Keratinocyte (primary cell): ENCODE measurements at regions not wholly inside any gene's neighbourhood (a gene's known extent, or its start where the extent isn't known, plus 50 kb on each side); places are given as distances from the start of the nearest gene placed in this dataset.
"Not testable (repeated sequence)": the region's sequence is repeated elsewhere in the genome, so short reads cannot be mapped to it uniquely, and the experiment has no call there.

Source experiments
- DNase-seq: peaks from one replicate; pipeline ENCODE4 v3.0.0-alpha.2; 2011; ENCODE audit warnings: low read depth, missing footprints, low spot score
- FAIRE-seq: peaks from 2 replicates; lab custom pipeline; 2011; peaks lifted over from hg19 to GRCh38; lab: Jason Lieb, UNC
- H2AFZ ChIP-seq: 2 replicates; pipeline ENCODE4 v1.6.0; 2012; ENCODE audit warnings: low read length, control low read depth, inconsistent platforms; ENCODE audit not compliant: control insufficient read depth
- H3K27ac ChIP-seq: 2 replicates; pipeline ENCODE4 v1.5.1; 2011; ENCODE audit warnings: low read length; ENCODE audit not compliant: control insufficient read depth, insufficient read depth
- H3K27me3 ChIP-seq: 3 replicates; pipeline ENCODE4 v1.6.0; 2011; ENCODE audit warnings: low read length; ENCODE audit not compliant: control insufficient read depth, insufficient read depth; ENCODE audit errors: extremely low read depth
- H3K36me3 ChIP-seq, 2 experiments: 2 replicates in 1 of 2; 3 replicates in 1 of 2; pipeline ENCODE4 v1.5.1; 2011; ENCODE audit warnings: low read length in 2 of 2, mild to moderate bottlenecking in 1 of 2; ENCODE audit not compliant: control insufficient read depth in 2 of 2, insufficient read depth in 2 of 2; ENCODE audit errors: extremely low read depth in 1 of 2
- H3K4me1 ChIP-seq: 3 replicates; pipeline ENCODE4 v1.5.1; 2011; ENCODE audit warnings: low read length; ENCODE audit not compliant: control insufficient read depth, insufficient read depth; ENCODE audit errors: extremely low read depth
- H3K4me2 ChIP-seq: 3 replicates; pipeline ENCODE4 v1.6.0; 2011; ENCODE audit warnings: low read depth, low read length; ENCODE audit not compliant: control insufficient read depth, insufficient read depth; ENCODE audit errors: extremely low read depth
- H3K4me3 ChIP-seq, 3 experiments: fragments of 200-600 bp in 1 of 3; sonication (generic) in 1 of 3; 2 replicates in 2 of 3; 3 replicates in 1 of 3; pipeline ENCODE4 v1.5.1; 2011 to 2016; ENCODE audit warnings: low read length in 3 of 3, mild to moderate bottlenecking in 3 of 3, control low read depth in 2 of 3, inconsistent platforms in 1 of 3, low read depth in 1 of 3, mixed read lengths in 1 of 3, mixed run types in 1 of 3, moderate library complexity in 1 of 3; ENCODE audit not compliant: control insufficient read depth in 2 of 3, insufficient read depth in 2 of 3; ENCODE audit errors: extremely low read depth in 1 of 3
- H3K79me2 ChIP-seq: 2 replicates; pipeline ENCODE4 v1.6.0; 2012; ENCODE audit warnings: low read length; ENCODE audit not compliant: control insufficient read depth, insufficient read depth
- H3K9ac ChIP-seq: 3 replicates; pipeline ENCODE4 v1.6.0; 2011; ENCODE audit warnings: low read length; ENCODE audit not compliant: control insufficient read depth, insufficient read depth; ENCODE audit errors: extremely low read depth
- H3K9me1 ChIP-seq: 3 replicates; pipeline ENCODE4 v1.6.0; 2011; ENCODE audit warnings: low read length; ENCODE audit not compliant: control insufficient read depth, insufficient read depth; ENCODE audit errors: extremely low read depth
- H3K9me3 ChIP-seq: 2 replicates; pipeline ENCODE4 v1.5.1; 2012; ENCODE audit warnings: low read depth, low read length; ENCODE audit not compliant: control insufficient read depth
- H4K20me1 ChIP-seq: 3 replicates; pipeline ENCODE4 v1.6.0; 2011; ENCODE audit warnings: low read length; ENCODE audit not compliant: control insufficient read depth, insufficient read depth; ENCODE audit errors: extremely low read depth
- EZH2 ChIP-seq: IDR thresholded peaks from one replicate; pipeline ENCODE4 v1.6.1; 2012; ENCODE audit warnings: inconsistent platforms, mild to moderate bottlenecking, low read length, moderate library complexity
- dilution Hi-C: fragments of 300-500 bp; cut with MboI; formaldehyde crosslinking; loops from one replicate; pipeline ENCODE4 v1.7.0; 2020; ENCODE audit warnings: low sequenced_read_pairs; ENCODE audit not compliant: extremely low pct_ligation_motif_present
- TF ChIP-seq, protein P1 (sequence below), 3 experiments: IDR thresholded peaks in 1 of 3; conservative IDR thresholded peaks in 1 of 3; optimal IDR thresholded peaks in 1 of 3; 2 replicates in 2 of 3; 3 replicates in 1 of 3; pipeline versions ENCODE3 to v1.5.1; 2011; ENCODE audit warnings: low read length in 3 of 3, mild to moderate bottlenecking in 3 of 3, moderate library complexity in 2 of 3, control low read depth in 1 of 3, inconsistent platforms in 1 of 3; ENCODE audit not compliant: insufficient read depth in 2 of 3; ENCODE audit errors: extremely low read depth in 1 of 3

DNA sequence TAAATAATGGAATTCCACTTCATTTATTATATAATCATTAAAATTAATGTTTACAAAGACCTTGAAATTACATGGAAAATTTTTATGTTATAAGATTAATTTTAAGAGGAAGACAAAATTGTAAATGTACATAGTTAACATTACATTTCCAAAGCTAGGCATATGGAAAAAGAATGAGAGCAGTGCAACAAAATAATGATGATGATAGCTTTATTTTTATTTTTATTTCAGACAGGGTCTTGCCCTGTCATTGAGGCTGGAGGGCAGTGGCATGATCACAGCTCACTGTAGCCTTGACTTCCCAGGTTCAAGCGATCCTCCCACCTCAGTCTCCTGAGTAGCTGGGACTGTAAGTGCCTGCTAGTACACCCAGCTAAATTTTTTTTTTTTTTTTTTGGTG, 61.2 kb upstream of the ZCCHC2 start:
- H3K79me2 ChIP-seq: no peaks in the 10 kb centered on the region
- H3K4me1 ChIP-seq: no peaks in the 10 kb centered on the region
- dilution Hi-C loops: no loop called here
- FAIRE-seq (no peak), DNase-seq (no peak)
- no peaks in the 10 kb centered on the region for H3K9me1 ChIP-seq
- no peaks in the 10 kb centered on the region for H3K9me3 ChIP-seq
- H3K4me2 ChIP-seq: no peak overlapping the region
- H3K4me3 ChIP-seq: no peak overlapping the region
- no peaks in the 10 kb centered on the region for H3K27me3 ChIP-seq
- H2AFZ ChIP-seq: no peak overlapping the region
- H4K20me1 ChIP-seq: no peaks in the 10 kb centered on the region
- no peaks in the 10 kb centered on the region for H3K36me3 ChIP-seq
- TF ChIP-seq, protein P1, sequence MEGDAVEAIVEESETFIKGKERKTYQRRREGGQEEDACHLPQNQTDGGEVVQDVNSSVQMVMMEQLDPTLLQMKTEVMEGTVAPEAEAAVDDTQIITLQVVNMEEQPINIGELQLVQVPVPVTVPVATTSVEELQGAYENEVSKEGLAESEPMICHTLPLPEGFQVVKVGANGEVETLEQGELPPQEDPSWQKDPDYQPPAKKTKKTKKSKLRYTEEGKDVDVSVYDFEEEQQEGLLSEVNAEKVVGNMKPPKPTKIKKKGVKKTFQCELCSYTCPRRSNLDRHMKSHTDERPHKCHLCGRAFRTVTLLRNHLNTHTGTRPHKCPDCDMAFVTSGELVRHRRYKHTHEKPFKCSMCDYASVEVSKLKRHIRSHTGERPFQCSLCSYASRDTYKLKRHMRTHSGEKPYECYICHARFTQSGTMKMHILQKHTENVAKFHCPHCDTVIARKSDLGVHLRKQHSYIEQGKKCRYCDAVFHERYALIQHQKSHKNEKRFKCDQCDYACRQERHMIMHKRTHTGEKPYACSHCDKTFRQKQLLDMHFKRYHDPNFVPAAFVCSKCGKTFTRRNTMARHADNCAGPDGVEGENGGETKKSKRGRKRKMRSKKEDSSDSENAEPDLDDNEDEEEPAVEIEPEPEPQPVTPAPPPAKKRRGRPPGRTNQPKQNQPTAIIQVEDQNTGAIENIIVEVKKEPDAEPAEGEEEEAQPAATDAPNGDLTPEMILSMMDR (optimal IDR thresholded peaks at IDR 0.05 in 1 of 3, IDR thresholded peaks at IDR 0.05 in 1 of 3, conservative IDR thresholded peaks at IDR 0.05 in 1 of 3; ENCODE audit: extremely low read depth in 1 of 3, insufficient read depth in 2 of 3, low read length in 3 of 3): no peak
- no peak for TF ChIP-seq EZH2
- no peak overlapping the region for H3K27ac ChIP-seq
- H3K9ac ChIP-seq: no peak overlapping the region

DNA sequence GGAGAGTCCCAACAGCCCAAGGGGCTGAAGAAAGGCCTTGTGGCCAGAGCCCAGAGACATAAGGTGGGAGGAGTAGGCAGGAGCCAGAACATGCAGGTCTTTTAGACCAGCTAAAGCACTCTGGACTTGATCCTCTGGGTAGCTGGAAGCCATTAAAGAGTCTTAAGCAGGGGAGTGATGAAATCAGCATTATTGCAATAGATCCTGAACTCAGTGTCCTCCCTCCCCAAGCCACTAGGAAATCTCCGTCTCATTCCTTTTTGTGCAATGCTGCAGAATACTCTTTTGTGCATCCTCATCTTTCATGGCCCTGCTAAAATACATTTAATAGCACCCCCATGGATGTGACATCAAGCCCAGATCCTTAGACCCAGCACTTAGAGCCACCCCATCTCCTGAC, 58.6 kb upstream of the ZCCHC2 start:
- no peaks in the 10 kb centered on the region for H3K9me3 ChIP-seq
- no peak overlapping the region for H3K4me2 ChIP-seq
- DNase-seq (no peak), FAIRE-seq (no peak)
- no peak overlapping the region for H3K9ac ChIP-seq
- H4K20me1 ChIP-seq: no peaks in the 10 kb centered on the region
- dilution Hi-C loops: no loop called here
- H3K79me2 ChIP-seq: no peaks in the 10 kb centered on the region
- no peaks in the 10 kb centered on the region for H3K4me1 ChIP-seq
- no peak overlapping the region for H3K4me3 ChIP-seq
- H3K36me3 ChIP-seq: no peaks in the 10 kb centered on the region
- no peak overlapping the region for H3K27ac ChIP-seq
- no peaks in the 10 kb centered on the region for H3K27me3 ChIP-seq
- H2AFZ ChIP-seq: no peak overlapping the region
- TF ChIP-seq, protein P1 (optimal IDR thresholded peaks at IDR 0.05 in 1 of 3, IDR thresholded peaks at IDR 0.05 in 1 of 3, conservative IDR thresholded peaks at IDR 0.05 in 1 of 3; ENCODE audit: extremely low read depth in 1 of 3, insufficient read depth in 2 of 3, low read length in 3 of 3): no peak
- TF ChIP-seq EZH2: no peak
- no peaks in the 10 kb centered on the region for H3K9me1 ChIP-seq

DNA sequence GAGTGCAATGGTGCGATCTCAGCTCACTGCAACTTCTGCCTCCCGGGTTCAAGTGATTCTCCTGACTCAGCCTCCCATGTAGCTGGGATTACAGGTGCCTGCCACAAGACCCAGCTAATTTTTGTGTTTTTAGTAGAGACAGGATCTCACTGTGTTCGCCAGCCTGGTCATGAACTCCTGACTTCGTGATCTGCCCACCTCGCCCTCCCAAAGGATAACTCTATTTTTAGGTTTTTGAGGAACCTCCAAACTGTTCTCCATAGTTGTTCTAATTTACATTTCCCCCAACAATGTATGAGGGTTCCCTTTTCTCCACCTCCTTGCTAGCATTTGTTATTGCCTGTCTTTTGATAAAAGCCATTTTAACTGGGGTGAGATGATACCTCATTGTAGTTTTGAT, 53.7 kb upstream of the ZCCHC2 start:
- H3K9me1 ChIP-seq, H3K4me2 ChIP-seq, H3K36me3 ChIP-seq, H4K20me1 ChIP-seq, DNase-seq, H3K4me1 ChIP-seq, H3K9me3 ChIP-seq, dilution Hi-C loops, H3K79me2 ChIP-seq, H3K4me3 ChIP-seq, H3K9ac ChIP-seq, H2AFZ ChIP-seq, H3K27me3 ChIP-seq, FAIRE-seq, H3K27ac ChIP-seq: not testable (repeated sequence)
